ENCODE measurements at regions not wholly inside any gene's neighbourhood (a gene's known extent, or its start where the extent isn't known, plus 50 kb on each side); places are given as distances from the start of the nearest gene placed in this dataset.
A peak's percentile ranks its signal among the peaks of the same experiment; 100 is the strongest.
"Not testable (repeated sequence)": the region's sequence is repeated elsewhere in the genome, so short reads cannot be mapped to it uniquely, and the experiment has no call there.

DNA sequence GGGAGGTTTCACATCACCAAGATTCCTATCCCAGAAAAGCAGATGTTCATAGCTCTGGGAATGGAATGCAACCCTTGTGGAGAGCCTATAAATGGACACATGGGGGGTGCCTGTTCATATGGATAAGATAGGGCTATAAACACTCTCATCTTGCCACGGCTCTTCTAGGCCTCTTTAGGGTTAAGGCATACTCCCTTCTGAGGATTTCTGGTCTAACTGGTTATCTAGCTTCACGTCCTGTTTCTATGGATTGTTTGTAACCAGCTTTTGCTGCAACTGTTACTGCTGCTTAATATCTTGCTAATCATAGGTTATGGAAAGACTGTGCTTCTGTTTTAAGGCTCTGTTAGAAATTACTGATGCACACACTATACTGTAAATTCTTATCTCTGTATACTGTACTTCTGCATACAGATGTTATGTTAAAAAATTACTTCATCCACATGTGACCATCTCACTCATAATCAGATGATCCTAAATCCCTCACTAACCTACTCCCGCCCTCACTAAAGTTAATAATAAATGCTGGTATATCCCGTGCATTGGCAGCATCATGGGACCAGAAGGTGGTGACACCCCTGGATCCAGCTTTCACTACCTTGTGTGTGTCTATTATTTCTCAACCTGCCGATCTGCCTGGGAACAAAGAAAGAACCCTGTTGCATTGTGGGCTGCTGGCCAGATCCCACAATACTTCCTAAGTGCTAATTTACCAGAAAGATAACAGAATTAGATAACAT is 68.7 kb downstream of the PRKAB2 start:
- Mint-ChIP-seq H3K27me3 (ENCODE audit: insufficient read depth) (peaks cover 11% of the 10 kb centered on the region), H3K4me1 (ENCODE audit: low read depth) (peaks cover 13% of the 10 kb centered on the region)
- DNase-seq; H3K36me3 Mint-ChIP-seq (ENCODE audit: low read depth); H3K9me3 Mint-ChIP-seq; H3K27ac Mint-ChIP-seq; H3K4me3 Mint-ChIP-seq: not testable (repeated sequence)

DNA sequence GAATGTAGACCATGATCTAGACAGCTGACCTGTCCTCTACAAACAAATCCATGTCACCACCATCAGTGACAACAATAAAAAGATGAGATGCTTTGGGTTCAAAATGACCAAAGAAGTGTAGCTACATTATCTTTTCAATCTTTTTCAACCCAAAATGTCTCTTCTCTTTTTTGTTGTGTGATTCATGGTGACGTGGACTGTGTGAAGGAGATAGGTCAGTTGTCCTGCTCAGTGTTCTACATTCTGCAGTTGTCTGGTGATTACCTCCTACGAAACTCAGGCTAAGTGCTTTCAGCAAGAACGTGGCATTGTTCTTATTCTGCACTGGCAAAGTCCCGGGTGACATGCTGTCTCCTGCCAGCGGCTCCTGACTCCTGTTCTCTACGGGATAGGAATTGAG is 73.1 kb downstream of the PRKAB2 start:
- no peak overlapping the region for H3K27ac Mint-ChIP-seq
- H3K4me3 Mint-ChIP-seq: no peak overlapping the region
- peaks cover 13% of the 10 kb centered on the region for H3K4me1 Mint-ChIP-seq (ENCODE audit: low read depth)
- no peaks in the 10 kb centered on the region for H3K9me3 Mint-ChIP-seq
- no peaks in the 10 kb centered on the region for H3K36me3 Mint-ChIP-seq (ENCODE audit: low read depth)
- DNase-seq: peak; percentile 23
- peaks cover 9% of the 10 kb centered on the region for H3K27me3 Mint-ChIP-seq (ENCODE audit: insufficient read depth)
- TF ChIP-seq, protein P1, sequence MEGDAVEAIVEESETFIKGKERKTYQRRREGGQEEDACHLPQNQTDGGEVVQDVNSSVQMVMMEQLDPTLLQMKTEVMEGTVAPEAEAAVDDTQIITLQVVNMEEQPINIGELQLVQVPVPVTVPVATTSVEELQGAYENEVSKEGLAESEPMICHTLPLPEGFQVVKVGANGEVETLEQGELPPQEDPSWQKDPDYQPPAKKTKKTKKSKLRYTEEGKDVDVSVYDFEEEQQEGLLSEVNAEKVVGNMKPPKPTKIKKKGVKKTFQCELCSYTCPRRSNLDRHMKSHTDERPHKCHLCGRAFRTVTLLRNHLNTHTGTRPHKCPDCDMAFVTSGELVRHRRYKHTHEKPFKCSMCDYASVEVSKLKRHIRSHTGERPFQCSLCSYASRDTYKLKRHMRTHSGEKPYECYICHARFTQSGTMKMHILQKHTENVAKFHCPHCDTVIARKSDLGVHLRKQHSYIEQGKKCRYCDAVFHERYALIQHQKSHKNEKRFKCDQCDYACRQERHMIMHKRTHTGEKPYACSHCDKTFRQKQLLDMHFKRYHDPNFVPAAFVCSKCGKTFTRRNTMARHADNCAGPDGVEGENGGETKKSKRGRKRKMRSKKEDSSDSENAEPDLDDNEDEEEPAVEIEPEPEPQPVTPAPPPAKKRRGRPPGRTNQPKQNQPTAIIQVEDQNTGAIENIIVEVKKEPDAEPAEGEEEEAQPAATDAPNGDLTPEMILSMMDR (IDR thresholded peaks at IDR 0.05): no peak

DNA sequence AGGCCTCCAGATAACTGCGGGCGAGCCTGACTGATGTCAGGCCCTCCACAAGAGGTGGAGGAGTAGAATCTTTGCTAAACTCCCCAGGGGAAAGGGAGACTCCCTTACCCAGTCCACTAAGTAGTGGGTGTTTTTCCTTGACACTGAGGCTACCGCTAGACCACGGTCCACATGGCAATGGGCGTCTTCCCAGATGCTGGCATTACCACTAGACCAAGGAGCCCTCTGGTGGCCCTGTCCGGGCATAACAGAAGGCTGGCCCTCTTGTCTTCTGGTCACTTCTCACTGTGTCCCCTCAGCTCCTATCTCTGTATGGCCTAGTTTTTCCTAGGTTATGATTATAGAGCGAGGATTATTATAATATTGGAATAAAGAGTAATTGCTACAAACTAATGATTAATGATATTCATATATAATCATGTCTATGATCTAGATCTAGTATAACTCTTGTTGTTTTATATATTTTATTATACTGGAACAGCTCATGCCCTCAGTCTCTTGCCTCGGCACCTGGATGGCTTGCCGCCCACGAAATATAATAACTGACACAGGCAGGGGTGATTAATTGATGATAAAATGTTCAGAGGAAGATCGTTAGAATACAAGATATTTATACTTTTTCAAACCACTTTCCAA is 73.8 kb downstream of the PRKAB2 start:
- H3K36me3 Mint-ChIP-seq (ENCODE audit: low read depth); H3K4me3 Mint-ChIP-seq; H3K9me3 Mint-ChIP-seq; H3K27ac Mint-ChIP-seq: not testable (repeated sequence)
- DNase-seq: peak; percentile 25
- TF ChIP-seq, protein P1 (IDR thresholded peaks at IDR 0.05): peak; percentile 70
- Mint-ChIP-seq H3K4me1 (ENCODE audit: low read depth) (peaks cover 13% of the 10 kb centered on the region), H3K27me3 (ENCODE audit: insufficient read depth) (peaks cover 12% of the 10 kb centered on the region)

DNA sequence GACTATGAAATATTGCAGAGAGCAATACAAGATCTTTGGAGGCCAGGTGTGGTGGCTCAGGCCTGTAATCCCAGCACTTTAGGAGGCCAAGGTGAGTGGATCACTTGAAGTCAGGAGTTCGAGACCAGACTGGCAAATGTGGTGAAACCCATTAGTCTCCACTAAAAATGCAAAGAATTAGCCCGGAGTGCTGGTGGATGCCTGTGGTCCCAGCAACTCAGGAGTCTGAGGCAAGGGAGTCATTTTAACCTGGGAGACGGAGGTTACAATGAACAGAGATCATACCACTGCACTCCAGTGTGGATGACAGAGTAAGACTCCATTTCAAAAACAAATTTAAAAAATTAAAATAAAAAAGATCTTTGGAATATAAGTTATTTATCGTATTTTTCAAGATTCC is 76.6 kb downstream of the PRKAB2 start:
- H3K4me1 Mint-ChIP-seq (ENCODE audit: low read depth): peaks cover 13% of the 10 kb centered on the region
- peaks cover 18% of the 10 kb centered on the region for H3K27me3 Mint-ChIP-seq (ENCODE audit: insufficient read depth)
- no peak overlapping the region for H3K27ac Mint-ChIP-seq

DNA sequence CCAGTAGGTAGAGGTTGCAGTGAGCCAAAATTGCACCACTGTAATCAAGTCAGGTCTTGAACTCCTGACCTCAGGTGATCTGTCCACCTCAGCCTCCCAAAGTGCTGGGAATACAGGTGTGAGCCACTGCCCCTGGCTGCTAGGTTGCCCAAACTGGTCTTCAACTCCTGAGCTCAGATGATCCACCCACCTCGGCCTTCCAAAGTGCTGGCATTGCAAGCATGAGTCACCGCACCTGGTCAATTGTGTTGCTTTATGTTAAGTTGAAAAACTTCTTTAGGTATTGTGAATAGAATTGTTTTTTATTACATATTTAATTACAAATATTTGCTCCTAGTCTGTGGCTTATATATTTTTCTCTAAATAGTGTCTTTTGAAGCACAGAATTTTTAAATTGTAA is 80.5 kb downstream of the PRKAB2 start:
- Mint-ChIP-seq H3K9me3 (no peaks in the 10 kb centered on the region), H3K4me1 (ENCODE audit: low read depth) (no peaks in the 10 kb centered on the region), H3K27me3 (ENCODE audit: insufficient read depth) (peaks cover 19% of the 10 kb centered on the region), H3K27ac (no peak overlapping the region), H3K4me3 (no peak overlapping the region), H3K36me3 (ENCODE audit: low read depth) (no peaks in the 10 kb centered on the region)
- TF ChIP-seq, protein P1 (IDR thresholded peaks at IDR 0.05): no peak
- no peak for DNase-seq

More for the DNA sequence above, 76.6 kb downstream of the PRKAB2 start:
- Mint-ChIP-seq H3K36me3 (ENCODE audit: low read depth) (no peaks in the 10 kb centered on the region), H3K4me3 (no peak overlapping the region), H3K9me3 (no peaks in the 10 kb centered on the region)
- TF ChIP-seq, protein P1 (IDR thresholded peaks at IDR 0.05): no peak
- no peak for DNase-seq

DNA sequence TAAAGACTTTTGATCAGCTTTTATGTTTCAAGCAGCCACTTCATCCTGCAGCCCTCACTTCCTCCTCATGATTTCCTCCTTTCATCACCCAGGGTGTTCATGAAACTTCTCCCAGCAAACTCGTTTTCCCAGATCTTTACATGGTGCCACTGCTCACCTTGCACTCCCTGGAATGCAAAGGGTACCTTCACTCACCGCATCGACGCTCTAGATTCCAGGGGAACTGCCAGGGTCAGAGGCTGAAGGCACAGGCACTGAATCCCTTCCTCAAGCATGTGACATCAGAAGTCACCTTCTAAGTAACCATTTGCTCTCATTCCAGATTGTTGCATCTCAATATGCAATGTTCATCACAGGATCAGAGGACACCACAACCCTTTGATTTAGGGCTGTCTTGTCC is 82.8 kb downstream of the PRKAB2 start:
- Mint-ChIP-seq H3K4me3 (no peak overlapping the region), H3K9me3 (no peaks in the 10 kb centered on the region), H3K27ac (no peak overlapping the region), H3K27me3 (ENCODE audit: insufficient read depth) (peaks cover 14% of the 10 kb centered on the region), H3K4me1 (ENCODE audit: low read depth) (peaks cover 8% of the 10 kb centered on the region), H3K36me3 (ENCODE audit: low read depth) (no peaks in the 10 kb centered on the region)
- DNase-seq: no peak
- TF ChIP-seq, protein P1 (IDR thresholded peaks at IDR 0.05): no peak

Measured in HFFc6 (cell line).